ENCODE measurements at regions not wholly inside any gene's neighbourhood (a gene's known extent, or its start where the extent isn't known, plus 50 kb on each side); places are given as distances from the start of the nearest gene placed in this dataset.

- Histone ChIP-seq H3K36me3 (ENCODE audit: low read depth) (no peaks in the 10 kb centered on the region), H3K79me2 (ENCODE audit: low read depth) (no peaks in the 10 kb centered on the region), H3F3A (ENCODE audit: insufficient read depth, low read depth) (no peaks in the 10 kb centered on the region), H4K20me1 (ENCODE audit: insufficient read depth) (no peaks in the 10 kb centered on the region), H3K27ac (no peak overlapping the region), H3K27me3 (ENCODE audit: insufficient read depth, low read depth) (no peaks in the 10 kb centered on the region), H3K4me2 (no peak overlapping the region), H3K9me2 (ENCODE audit: insufficient read depth) (no peaks in the 10 kb centered on the region), H3K4me1 (replicated peaks; ENCODE audit: insufficient read depth) (no peaks in the 10 kb centered on the region), H2AFZ (no peak overlapping the region), H3K4me3 (no peak overlapping the region), H3K9me3 (ENCODE audit: insufficient read depth, low read depth) (no peaks in the 10 kb centered on the region)
- CTCF ChIA-PET, result no interaction called here
- BruUV-seq (replicated peaks), result no TSS peak
- intact Hi-C loops (cut with micrococcal nuclease; ENCODE audit: unreplicated experiment), result no loop called here
- POLR2A ChIA-PET (ENCODE audit: unreplicated experiment), result no interaction called here
- no peak for TF ChIP-seq EZH2 (IDR thresholded peaks at IDR 0.05; ENCODE audit: low read depth)
- TF ChIP-seq CTCF (conservative IDR thresholded peaks at IDR 0.05), result no peak
- no peak for DNase-seq
Observed at GRCh38 chr16:51987519-51987918, 559.4 kb downstream of the TOX3 start.

- Histone ChIP-seq H3K27me3 (ENCODE audit: insufficient read depth, low read depth) (no peaks in the 10 kb centered on the region), H4K20me1 (ENCODE audit: insufficient read depth) (no peaks in the 10 kb centered on the region), H3K4me3 (no peak overlapping the region), H3K4me1 (replicated peaks; ENCODE audit: insufficient read depth) (no peaks in the 10 kb centered on the region), H3K27ac (no peak overlapping the region), H3F3A (ENCODE audit: insufficient read depth, low read depth) (no peaks in the 10 kb centered on the region), H3K4me2 (no peak overlapping the region), H3K9me3 (ENCODE audit: insufficient read depth, low read depth) (no peaks in the 10 kb centered on the region), H3K36me3 (ENCODE audit: low read depth) (no peaks in the 10 kb centered on the region), H3K79me2 (ENCODE audit: low read depth) (no peaks in the 10 kb centered on the region), H3K9me2 (ENCODE audit: insufficient read depth) (no peaks in the 10 kb centered on the region), H2AFZ (no peak overlapping the region)
- POLR2A ChIA-PET (ENCODE audit: unreplicated experiment), result no interaction called here
- CTCF ChIA-PET, result no interaction called here
- no peak for DNase-seq
- TF ChIP-seq EZH2 (IDR thresholded peaks at IDR 0.05; ENCODE audit: low read depth) (no peak), CTCF (conservative IDR thresholded peaks at IDR 0.05) (no peak)
- no TSS peak for BruUV-seq (replicated peaks)
- intact Hi-C loops (cut with micrococcal nuclease; ENCODE audit: unreplicated experiment), result no loop called here
Observed at GRCh38 chr16:51986717-51987116, 560.2 kb downstream of the TOX3 start.

- no peak overlapping the region for H3K4me2 ChIP-seq
- no peak overlapping the region for H3K27ac ChIP-seq
- H3K9me2 ChIP-seq (ENCODE audit: insufficient read depth), result no peaks in the 10 kb centered on the region
- H3K4me1 ChIP-seq (replicated peaks; ENCODE audit: insufficient read depth), result no peaks in the 10 kb centered on the region
- POLR2A ChIA-PET (ENCODE audit: unreplicated experiment), result no interaction called here
- no peaks in the 10 kb centered on the region for H3K27me3 ChIP-seq (ENCODE audit: insufficient read depth, low read depth)
- H3K4me3 ChIP-seq, result no peak overlapping the region
- TF ChIP-seq EZH2 (IDR thresholded peaks at IDR 0.05; ENCODE audit: low read depth), result no peak
- TF ChIP-seq CTCF (conservative IDR thresholded peaks at IDR 0.05), result no peak
- H3K9me3 ChIP-seq (ENCODE audit: insufficient read depth, low read depth), result no peaks in the 10 kb centered on the region
- H3K79me2 ChIP-seq (ENCODE audit: low read depth), result no peaks in the 10 kb centered on the region
- BruUV-seq (replicated peaks), result no TSS peak
- no peaks in the 10 kb centered on the region for H3K36me3 ChIP-seq (ENCODE audit: low read depth)
- CTCF ChIA-PET, result no interaction called here
- intact Hi-C loops (cut with micrococcal nuclease; ENCODE audit: unreplicated experiment), result no loop called here
- H3F3A ChIP-seq (ENCODE audit: insufficient read depth, low read depth), result no peaks in the 10 kb centered on the region
- no peaks in the 10 kb centered on the region for H4K20me1 ChIP-seq (ENCODE audit: insufficient read depth)
- DNase-seq, result no peak
- no peak overlapping the region for H2AFZ ChIP-seq
Observed at GRCh38 chr16:51986301-51986700, 560.6 kb downstream of the TOX3 start.
